Head of caudate nucleus (tissue), 42 donors: ENCODE measurements at regions not wholly inside any gene's neighbourhood (a gene's known extent, or its start where the extent isn't known, plus 50 kb on each side); places are given as distances from the start of the nearest gene placed in this dataset.
"Not testable (repeated sequence)": the region's sequence is repeated elsewhere in the genome, so short reads cannot be mapped to it uniquely, and the experiment has no call there.

Experiments used
- DNase-seq, 42 donors: peaks; one replicate each; pipeline versions ENCODE4 v3.0.0 to v3.0.0-alpha.2; 2020 to 2021; ENCODE audit warnings: mixed read lengths in 7 of 42
- intact Hi-C: fragments of 100-400 bp; cut with DNase I; formaldehyde crosslinking; loops from one replicate; pipeline ENCODE4 v1.15.0; 2022

GRCh38 chr10:84685047-84685660 is 356.8 kb downstream of the CCSER2 start:
- DNase-seq: no peak
- intact Hi-C loops: no loop called here

GRCh38 chr10:84693006-84693405 is 364.6 kb downstream of the CCSER2 start:
- no peak for DNase-seq
- intact Hi-C loops: no loop called here

GRCh38 chr10:84695902-84696301 is 367.5 kb downstream of the CCSER2 start:
- intact Hi-C loops: no loop called here
- no peak for DNase-seq

- no peak for DNase-seq
- intact Hi-C loops: no loop called here
Measured at GRCh38 chr10:84696610-84697009, 368.2 kb downstream of the CCSER2 start.

- intact Hi-C loops: no loop called here
- DNase-seq: no peak
Measured at GRCh38 chr10:84698989-84699388, 370.6 kb downstream of the CCSER2 start.

DNA sequence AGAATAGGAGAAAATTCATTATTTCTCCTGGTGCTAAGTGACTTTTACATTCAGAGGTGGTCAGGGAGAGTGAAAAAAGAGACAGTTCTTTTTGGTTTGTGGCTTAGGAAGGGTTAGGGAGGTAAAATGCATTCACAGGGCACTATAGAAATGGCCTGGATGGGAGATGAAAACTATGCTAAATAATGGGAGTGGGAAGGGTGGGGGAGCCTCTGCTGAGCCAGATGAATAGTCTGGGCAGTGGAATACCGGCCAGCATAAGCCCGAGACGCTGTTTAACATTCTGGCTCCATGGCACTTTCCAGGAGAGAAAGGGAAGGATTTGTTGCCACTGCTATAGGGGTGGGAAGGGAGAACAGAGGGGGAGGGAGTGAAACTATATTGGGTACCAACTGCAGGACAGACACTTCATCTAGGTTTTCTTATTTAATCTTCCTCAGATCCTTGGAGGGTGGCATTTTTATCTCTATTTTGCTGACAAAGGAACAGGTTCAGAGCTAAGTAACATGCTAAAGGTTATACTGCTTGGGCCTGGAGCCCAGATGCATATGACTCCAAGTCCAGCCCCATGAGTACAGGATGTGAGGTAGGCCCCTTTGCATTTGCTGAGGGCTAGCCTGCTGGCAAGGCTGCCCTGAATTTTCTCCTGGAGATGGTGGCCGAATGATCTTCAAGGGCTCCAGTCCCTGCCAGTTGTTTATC is 372.4 kb downstream of the CCSER2 start:
- no peak for DNase-seq
- intact Hi-C loops: no loop called here

GRCh38 chr10:84701370-84701720 is 373.0 kb downstream of the CCSER2 start:
- intact Hi-C loops: no loop called here

DNA sequence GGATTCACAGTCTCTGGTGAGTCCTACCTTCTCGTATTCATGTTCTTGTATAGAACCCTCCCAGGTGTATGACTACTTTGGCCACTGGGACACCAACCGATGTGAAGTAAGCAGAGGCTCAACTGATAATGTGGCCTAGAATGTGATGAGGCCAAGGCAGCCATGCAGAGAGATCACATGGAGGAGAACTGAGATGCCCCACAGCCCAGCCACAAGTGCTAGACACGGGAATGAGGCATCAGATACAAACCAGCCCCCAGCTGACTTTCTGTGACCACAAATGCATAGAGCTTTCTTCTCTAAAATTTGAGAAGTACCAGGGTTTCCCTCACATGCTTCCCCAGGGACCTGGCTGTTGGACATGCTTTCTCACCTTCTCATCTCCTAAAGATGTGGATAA is 375.7 kb downstream of the CCSER2 start:
- DNase-seq: no peak
- intact Hi-C loops: no loop called here

More at GRCh38 chr10:84701370-84701720, 373.0 kb downstream of the CCSER2 start:
- DNase-seq: no peak

DNA sequence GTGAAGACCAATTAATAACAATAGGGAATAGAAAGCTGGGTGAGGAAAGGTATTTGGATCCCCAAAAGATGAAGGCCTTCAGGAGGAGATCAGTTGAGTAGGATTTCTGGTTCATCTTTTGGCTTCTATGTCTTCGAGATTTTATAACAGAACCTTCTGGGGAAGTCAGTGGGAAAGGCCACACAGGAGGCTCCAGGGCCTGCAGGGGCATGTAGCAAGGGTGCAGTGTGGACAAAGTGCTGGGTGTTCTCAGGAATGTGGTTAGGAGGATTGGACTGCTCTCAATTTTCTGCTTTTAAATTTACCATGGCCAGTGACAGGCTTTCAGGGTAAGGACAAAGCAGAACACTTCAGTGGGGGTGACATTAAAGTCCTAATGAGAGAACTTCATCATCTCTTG is 378.0 kb downstream of the CCSER2 start:
- intact Hi-C loops: no loop called here
- DNase-seq: no peak

- no peak for DNase-seq
- intact Hi-C loops: no loop called here
Measured at GRCh38 chr10:84706875-84707274, 378.5 kb downstream of the CCSER2 start.

DNA sequence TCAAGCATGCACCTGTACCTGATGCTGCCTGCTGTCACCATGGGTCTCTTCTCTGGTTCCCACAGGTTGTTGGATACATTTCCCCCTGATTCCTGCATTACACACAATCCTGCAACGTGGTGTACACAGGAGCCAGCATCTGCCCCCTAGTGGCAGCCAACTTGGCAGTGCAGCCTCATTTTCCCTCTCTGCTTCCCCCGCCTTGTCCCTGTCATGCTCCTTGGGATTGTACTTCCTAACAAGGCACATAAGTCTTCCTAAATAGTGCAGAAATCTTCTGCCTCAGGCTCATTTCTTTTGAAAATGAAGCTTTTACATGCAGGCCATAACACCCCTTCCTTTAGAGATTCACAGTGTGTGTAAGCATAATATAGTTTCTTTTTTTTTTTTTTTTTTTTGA is 387.5 kb downstream of the CCSER2 start:
- intact Hi-C loops: no loop called here
- DNase-seq: peak in 16 of 42 donors; percentile 7 to 55 (median 20)

GRCh38 chr10:84718877-84719616 is 390.7 kb downstream of the CCSER2 start:
- no peak for DNase-seq
- intact Hi-C loops: no loop called here

DNA sequence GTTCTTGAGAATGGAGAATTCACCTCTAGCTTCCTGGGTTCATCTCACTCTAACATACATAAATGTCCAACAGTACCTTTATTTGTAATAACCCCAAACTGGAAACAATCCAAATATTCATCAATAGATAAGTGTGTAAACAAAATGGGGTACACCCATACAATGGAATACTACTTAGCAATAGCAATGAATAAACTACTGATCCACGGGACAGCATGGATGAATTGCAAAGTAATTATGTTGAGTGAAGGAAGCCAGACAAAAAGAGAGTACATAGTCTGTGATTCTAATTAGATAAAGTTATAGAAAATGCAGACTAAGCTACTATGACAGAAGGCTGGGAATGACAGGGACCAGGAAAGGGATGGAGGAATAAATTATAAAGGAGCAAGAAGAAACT is 391.3 kb downstream of the CCSER2 start:
- DNase-seq: no peak
- intact Hi-C loops: no loop called here

GRCh38 chr10:84727398-84727797 is 399.0 kb downstream of the CCSER2 start:
- DNase-seq: no peak
- intact Hi-C loops: no loop called here

DNA sequence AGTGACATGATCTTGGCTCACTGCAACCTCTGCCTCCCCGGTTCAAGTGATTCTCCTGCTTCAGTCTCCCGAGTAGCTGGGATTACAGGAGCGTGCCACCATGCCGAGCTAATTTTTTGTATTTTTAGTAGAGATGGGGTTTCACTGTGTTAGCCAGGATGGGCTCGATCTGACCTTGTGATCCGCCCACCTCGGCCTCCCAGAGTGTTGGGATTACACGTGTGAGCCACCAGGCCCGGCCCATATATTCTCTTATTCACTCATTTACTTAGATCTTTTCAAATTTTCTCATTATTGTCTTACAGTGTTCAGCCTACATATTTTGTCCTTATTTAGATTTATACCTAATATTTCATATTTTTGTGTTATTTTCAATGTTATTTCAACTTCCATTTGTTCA is 410.7 kb downstream of the CCSER2 start:
- DNase-seq, intact Hi-C loops: not testable (repeated sequence)

- intact Hi-C loops: no loop called here
- no peak for DNase-seq
Measured at GRCh38 chr10:84739641-84740040, 411.3 kb downstream of the CCSER2 start.

DNA sequence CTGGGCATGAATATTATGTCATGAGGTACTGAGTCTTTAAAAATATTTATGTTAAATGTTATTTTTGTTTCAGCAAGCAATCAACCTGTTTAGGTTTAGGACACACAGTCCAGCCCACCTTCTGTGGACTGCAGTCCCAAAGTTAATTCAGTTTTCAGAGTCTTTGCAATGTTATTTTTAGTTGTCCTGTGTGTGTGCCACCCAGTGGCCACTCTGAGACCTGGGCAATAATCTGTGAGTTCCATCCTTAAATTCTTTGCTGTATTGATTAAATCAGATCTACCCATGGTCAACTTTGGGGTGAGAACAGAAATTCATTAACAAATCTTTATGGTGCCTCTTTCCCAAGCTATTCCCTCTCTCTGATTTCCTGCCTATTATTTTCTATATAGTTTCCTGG is 415.1 kb downstream of the CCSER2 start:
- intact Hi-C loops: no loop called here
- DNase-seq: no peak

- intact Hi-C loops: no loop called here
- DNase-seq: no peak
Measured at GRCh38 chr10:84755311-84755710, 426.9 kb downstream of the CCSER2 start.

DNA sequence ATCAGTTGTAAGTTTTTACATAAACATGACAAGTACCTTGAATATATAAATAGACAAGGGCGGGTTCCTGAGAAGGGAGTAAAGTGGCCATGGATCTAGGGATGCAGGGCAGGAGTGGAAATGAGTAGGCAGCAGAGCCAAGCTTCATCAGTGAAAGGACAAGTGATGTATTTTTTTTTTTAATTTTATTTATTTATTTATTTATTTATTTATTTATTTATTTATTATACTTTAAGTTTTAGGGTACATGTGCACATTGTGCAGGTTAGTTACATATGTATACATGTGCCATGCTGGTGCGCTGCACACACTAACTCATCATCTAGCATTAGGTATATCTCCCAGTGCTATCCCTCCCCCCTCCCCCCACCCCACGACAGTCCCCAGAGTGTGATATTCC is 428.3 kb downstream of the CCSER2 start:
- intact Hi-C loops: not testable (repeated sequence)

DNA sequence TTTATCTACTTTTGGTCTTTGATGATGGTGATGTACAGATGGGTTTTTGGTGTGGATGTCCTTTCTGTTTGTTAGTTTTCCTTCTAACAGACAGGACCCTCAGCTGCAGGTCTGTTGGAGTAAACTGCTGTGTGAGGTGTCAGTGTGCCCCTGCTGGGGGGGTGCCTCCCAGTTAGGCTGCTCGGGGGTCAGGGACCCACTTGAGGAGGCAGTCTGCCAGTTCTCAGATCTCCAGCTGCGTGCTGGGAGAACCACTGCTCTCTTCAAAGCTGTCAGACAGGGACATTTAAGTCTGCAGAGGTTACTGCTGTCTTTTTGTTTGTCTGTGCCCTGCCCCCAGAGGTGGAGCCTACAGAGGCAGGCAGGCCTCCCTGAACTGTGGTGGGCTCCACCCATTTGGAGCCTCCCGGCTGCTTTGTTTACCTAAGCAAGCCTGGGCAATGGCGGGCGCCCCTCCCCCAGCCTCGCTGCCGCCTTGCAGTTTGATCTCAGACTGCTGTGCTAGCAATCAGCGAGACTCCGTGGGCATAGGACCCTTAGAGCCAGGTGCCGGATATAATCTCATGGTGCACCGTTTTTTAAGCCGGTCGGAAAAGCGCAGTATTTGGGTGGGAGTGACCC is 433.7 kb downstream of the CCSER2 start:
- intact Hi-C loops: not testable (repeated sequence)

More for the DNA sequence above, 428.3 kb downstream of the CCSER2 start:
- not testable (repeated sequence) for DNase-seq

More for the DNA sequence above, 433.7 kb downstream of the CCSER2 start:
- not testable (repeated sequence) for DNase-seq
